Neuronal stem cell (in vitro differentiated cells): ENCODE measurements at regions not wholly inside any gene's neighbourhood (a gene's known extent, or its start where the extent isn't known, plus 50 kb on each side); places are given as distances from the start of the nearest gene placed in this dataset.

ENCODE experiments used
- DNase-seq: peaks from one replicate; pipeline ENCODE4 v3.0.0-alpha.2; 2013; ENCODE audit warnings: low spot score
- H2AFZ ChIP-seq: one replicate; pipeline ENCODE4 v1.6.1; 2013; ENCODE audit warnings: mild to moderate bottlenecking, low read length, inconsistent platforms
- H2AK5ac ChIP-seq: 2 replicates; pipeline ENCODE4 v1.6.1; 2013; ENCODE audit warnings: low read depth, mild to moderate bottlenecking, inconsistent platforms, low read length, moderate library complexity, mixed read lengths
- H2BK120ac ChIP-seq: 2 replicates; pipeline ENCODE4 v1.6.1; 2013; ENCODE audit warnings: low read depth, mild to moderate bottlenecking, inconsistent platforms, low read length, moderate library complexity, mixed read lengths
- H2BK12ac ChIP-seq: one replicate; pipeline ENCODE4 v1.6.1; 2013; ENCODE audit warnings: low read length, inconsistent platforms
- H2BK15ac ChIP-seq: 2 replicates; pipeline ENCODE4 v1.6.1; 2013; ENCODE audit warnings: mild to moderate bottlenecking, low read length, inconsistent platforms, mixed read lengths
- H2BK5ac ChIP-seq: one replicate; pipeline ENCODE4 v1.6.1; 2013; ENCODE audit warnings: inconsistent platforms, mild to moderate bottlenecking, low read length, moderate library complexity
- H3K14ac ChIP-seq: one replicate; pipeline ENCODE4 v1.6.1; 2013; ENCODE audit warnings: low read length, inconsistent platforms
- H3K18ac ChIP-seq: 2 replicates; pipeline ENCODE4 v1.6.1; 2013; ENCODE audit warnings: low read length, inconsistent platforms
- H3K23ac ChIP-seq: 2 replicates; pipeline ENCODE4 v1.6.1; 2013; ENCODE audit warnings: low read depth, mild to moderate bottlenecking, mixed read lengths, low read length, inconsistent platforms; ENCODE audit not compliant: poor library complexity
- H3K27ac ChIP-seq: replicated peaks from 3 replicates; pipeline ENCODE4 v1.5.1; 2013; ENCODE audit warnings: low read length, inconsistent platforms
- H3K27me3 ChIP-seq, 3 experiments: 2 replicates each; pipeline ENCODE4 v1.6.1; 2013; ENCODE audit warnings: low read length in 3 of 3, mild to moderate bottlenecking in 2 of 3, inconsistent platforms in 1 of 3, low read depth in 1 of 3, mixed read lengths in 1 of 3, moderate library complexity in 1 of 3; ENCODE audit not compliant: control insufficient read depth in 3 of 3, insufficient read depth in 3 of 3
- H3K36me3 ChIP-seq, 2 donors: replicated peaks in 1 of 2; 2 replicates each; pipeline ENCODE4 v1.6.1; 2013; ENCODE audit warnings: low read length in 2 of 2; ENCODE audit not compliant: control insufficient read depth in 2 of 2, insufficient read depth in 2 of 2
- H3K4ac ChIP-seq: 2 replicates; pipeline ENCODE4 v1.6.1; 2013; ENCODE audit warnings: inconsistent platforms, mild to moderate bottlenecking, low read length, moderate library complexity
- H3K4me1 ChIP-seq, 2 donors: 1 replicate in 1 of 2; 2 replicates in 1 of 2; pipeline ENCODE4 v1.6.1; 2013; ENCODE audit warnings: low read length in 2 of 2, low read depth in 1 of 2; ENCODE audit not compliant: control insufficient read depth in 2 of 2, insufficient read depth in 1 of 2
- H3K4me2 ChIP-seq: one replicate; pipeline ENCODE4 v1.6.1; 2013; ENCODE audit warnings: mild to moderate bottlenecking, low read length, inconsistent platforms; ENCODE audit not compliant: insufficient read depth, poor library complexity, severe bottlenecking
- H3K4me3 ChIP-seq, 2 donors: 2 replicates each; pipeline ENCODE4 v1.5.1; 2013; ENCODE audit warnings: low read length in 2 of 2, mild to moderate bottlenecking in 2 of 2, inconsistent platforms in 1 of 2, moderate library complexity in 1 of 2
- H3K79me1 ChIP-seq: one replicate; pipeline ENCODE4 v1.6.1; 2013; ENCODE audit warnings: low read depth, mild to moderate bottlenecking, inconsistent platforms, low read length, moderate library complexity
- H3K9ac ChIP-seq: one replicate; pipeline ENCODE4 v1.6.1; 2013; ENCODE audit warnings: mild to moderate bottlenecking, low read depth, low read length, inconsistent platforms; ENCODE audit not compliant: poor library complexity
- H3K9me3 ChIP-seq, 2 donors: replicated peaks in 1 of 2; 2 replicates each; pipeline versions ENCODE3 to v1.6.1; 2013; ENCODE audit warnings: low read length in 2 of 2, mild to moderate bottlenecking in 2 of 2, inconsistent platforms in 1 of 2, low read depth in 1 of 2, mixed read lengths in 1 of 2, moderate library complexity in 1 of 2; ENCODE audit not compliant: control insufficient read depth in 2 of 2, insufficient read depth in 1 of 2
- H4K8ac ChIP-seq: one replicate; pipeline ENCODE4 v1.6.1; 2013; ENCODE audit warnings: low read depth, mild to moderate bottlenecking, inconsistent platforms, low read length, moderate library complexity
- H4K91ac ChIP-seq: one replicate; pipeline ENCODE4 v1.6.1; 2013; ENCODE audit warnings: low read length, low read depth, mild to moderate bottlenecking, inconsistent platforms; ENCODE audit not compliant: poor library complexity
- WGBS, 2 donors: extraction: QIAGEN DNeasy Blood & Tissue Kit; methylation state at CpG; one replicate each; pipeline ENCODE4 v1.1.7; 2013; ENCODE audit warnings: missing lambda C conversion rate in 2 of 2, mixed read lengths in 1 of 2; ENCODE audit not compliant: insufficient read length in 2 of 2, insufficient replicate concordance in 1 of 2; ENCODE audit errors: extremely low coverage in 2 of 2; 5-methylcytosine and 5-hydroxymethylcytosine counted together

DNA sequence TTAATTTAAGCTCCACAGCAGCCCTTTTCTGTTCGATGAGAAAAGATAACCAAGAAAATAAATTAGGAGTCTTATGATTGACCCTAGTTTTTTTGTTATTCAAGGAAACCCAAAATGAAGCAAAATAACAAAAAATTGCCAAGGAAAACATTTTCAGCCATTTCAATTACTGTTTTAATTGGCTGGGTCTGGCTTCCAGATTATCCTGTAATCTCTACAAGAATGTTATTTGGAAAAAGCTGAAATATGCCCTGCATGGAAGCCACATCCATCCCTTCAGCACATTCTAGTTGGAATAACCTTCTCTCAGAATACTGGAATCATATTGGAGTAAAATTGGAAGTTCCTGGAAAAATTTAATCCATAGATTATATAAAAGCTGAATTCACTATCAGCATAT is 191.1 kb upstream of the CCN2 start:
- Histone ChIP-seq H3K14ac (no peak overlapping the region), H3K4me2 (no peak overlapping the region), H3K9me3 (no peaks in the 10 kb centered on the region), H3K18ac (no peak overlapping the region), H2AFZ (no peak overlapping the region), H3K4ac (no peak overlapping the region), H2BK15ac (no peak overlapping the region), H2AK5ac (no peak overlapping the region), H3K23ac (no peak overlapping the region), H3K36me3 (no peaks in the 10 kb centered on the region), H3K4me3 (no peak overlapping the region), H3K9ac (no peak overlapping the region), H2BK12ac (no peak overlapping the region), H4K8ac (no peak overlapping the region), H4K91ac (no peak overlapping the region), H2BK120ac (no peak overlapping the region), H3K27ac (no peak overlapping the region), H3K79me1 (no peaks in the 10 kb centered on the region), H3K27me3 (no peaks in the 10 kb centered on the region), H3K4me1 (no peaks in the 10 kb centered on the region), H2BK5ac (no peak overlapping the region)
- WGBS, 2 donors = no CpG with 5 or more reads among the region's 1 CpG
- no peak for DNase-seq

DNA sequence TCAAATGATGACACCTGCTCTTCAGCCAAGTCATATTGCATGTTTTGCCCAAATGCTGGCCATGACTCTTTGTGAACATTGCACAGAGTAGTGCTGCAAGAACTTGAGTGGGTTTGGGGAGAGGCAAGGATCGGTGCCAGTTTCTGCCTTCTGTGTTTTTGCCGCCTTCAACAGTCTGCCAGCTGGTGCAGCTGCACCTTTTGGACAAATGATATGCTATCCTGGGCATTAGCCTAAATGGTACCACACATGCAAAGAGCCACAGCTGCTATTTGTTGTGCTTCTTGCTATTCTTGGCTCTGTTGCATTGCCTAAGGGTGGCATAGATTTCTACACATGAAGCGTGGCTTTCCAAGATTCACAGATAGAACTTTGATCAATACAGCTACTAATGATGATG is 189.0 kb upstream of the CCN2 start:
- Histone ChIP-seq H2BK5ac (no peak overlapping the region), H4K8ac (no peak overlapping the region), H3K9me3 (no peaks in the 10 kb centered on the region), H3K4me3 (no peak overlapping the region), H3K9ac (no peak overlapping the region), H3K27ac (no peak overlapping the region), H3K4me2 (no peak overlapping the region), H2AFZ (no peak overlapping the region), H3K4me1 (no peaks in the 10 kb centered on the region), H3K23ac (no peak overlapping the region), H4K91ac (no peak overlapping the region), H3K4ac (no peak overlapping the region), H3K79me1 (no peaks in the 10 kb centered on the region), H2AK5ac (no peak overlapping the region), H2BK15ac (no peak overlapping the region), H3K18ac (no peak overlapping the region), H3K14ac (no peak overlapping the region), H2BK12ac (no peak overlapping the region), H3K27me3 (no peaks in the 10 kb centered on the region), H2BK120ac (no peak overlapping the region), H3K36me3 (no peaks in the 10 kb centered on the region)
- DNase-seq = no peak
- WGBS, 2 donors = no CpG with 5 or more reads among the region's 3 CpGs

DNA sequence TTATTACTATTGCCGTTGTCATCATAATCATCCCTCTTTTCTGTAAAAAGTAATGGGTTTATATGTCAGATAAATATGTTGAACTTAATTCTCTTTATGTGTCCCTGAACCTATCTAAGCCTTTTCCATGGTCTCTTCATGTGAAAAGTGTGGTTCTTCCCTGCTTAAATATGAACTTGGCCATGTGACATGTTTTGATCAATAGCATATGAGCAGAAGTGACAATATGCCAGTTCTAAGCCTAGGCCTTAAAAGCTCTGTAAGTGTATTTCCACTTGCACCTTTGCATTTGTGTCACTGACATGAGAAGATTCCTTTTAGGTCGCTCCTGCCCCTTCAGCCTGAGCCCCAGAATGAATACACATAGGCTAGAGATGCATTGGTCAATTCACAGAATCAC is 188.4 kb upstream of the CCN2 start:
- Histone ChIP-seq H3K27me3 (no peaks in the 10 kb centered on the region), H3K18ac (no peak overlapping the region), H3K36me3 (no peaks in the 10 kb centered on the region), H2BK5ac (no peak overlapping the region), H2BK12ac (no peak overlapping the region), H3K4me2 (no peak overlapping the region), H2AK5ac (no peak overlapping the region), H3K23ac (no peak overlapping the region), H2AFZ (no peak overlapping the region), H3K79me1 (no peaks in the 10 kb centered on the region), H3K14ac (no peak overlapping the region), H4K8ac (no peak overlapping the region), H3K4me3 (no peak overlapping the region), H3K4ac (no peak overlapping the region), H3K9me3 (no peaks in the 10 kb centered on the region), H2BK15ac (no peak overlapping the region), H3K27ac (no peak overlapping the region), H2BK120ac (no peak overlapping the region), H4K91ac (no peak overlapping the region), H3K4me1 (no peaks in the 10 kb centered on the region), H3K9ac (no peak overlapping the region)
- WGBS, 2 donors = no CpG with 5 or more reads among the region's 2 CpGs
- no peak for DNase-seq

DNA sequence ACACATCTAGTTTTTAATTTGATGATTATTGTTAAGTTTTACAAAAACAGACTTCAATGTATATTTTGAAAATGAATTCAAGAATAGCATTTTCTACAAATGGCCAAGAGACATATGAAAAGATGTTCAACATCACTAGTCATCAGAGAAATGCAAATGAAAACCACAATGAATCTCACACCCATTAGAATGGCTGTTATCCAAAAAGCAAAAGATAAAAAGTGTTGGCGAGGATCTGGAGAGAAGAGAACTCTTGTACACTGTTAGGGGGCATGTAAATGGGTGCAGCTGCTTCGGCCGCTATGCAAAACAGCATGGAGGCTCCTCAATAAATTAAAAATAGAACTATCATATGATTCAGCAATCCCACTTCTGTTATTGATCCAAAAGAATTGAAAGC is 185.8 kb upstream of the CCN2 start:
- Histone ChIP-seq H3K36me3 (no peaks in the 10 kb centered on the region), H2BK120ac (no peak overlapping the region), H2AK5ac (no peak overlapping the region), H4K91ac (no peak overlapping the region), H3K27ac (no peak overlapping the region), H3K27me3 (no peaks in the 10 kb centered on the region), H3K18ac (no peak overlapping the region), H3K4me2 (no peak overlapping the region), H3K14ac (no peak overlapping the region), H3K4me3 (no peak overlapping the region), H3K4me1 (peaks cover 2 to 14% of the 10 kb centered on the region in 2 donors), H3K9ac (no peak overlapping the region), H3K9me3 (no peaks in the 10 kb centered on the region), H2BK5ac (no peak overlapping the region), H2BK15ac (no peak overlapping the region), H4K8ac (no peak overlapping the region), H2BK12ac (no peak overlapping the region), H3K4ac (no peak overlapping the region), H2AFZ (no peak overlapping the region), H3K23ac (no peak overlapping the region), H3K79me1 (no peaks in the 10 kb centered on the region)
- no CpG with 5 or more reads among the region's 3 CpGs for WGBS, 2 donors
- no peak for DNase-seq
